Lower leg skin (tissue), 3 donors: ENCODE measurements at regions not wholly inside any gene's neighbourhood (a gene's known extent, or its start where the extent isn't known, plus 50 kb on each side); places are given as distances from the start of the nearest gene placed in this dataset.
"Not testable (repeated sequence)": the region's sequence is repeated elsewhere in the genome, so short reads cannot be mapped to it uniquely, and the experiment has no call there.

Experiments used
- CTCF ChIP-seq, 3 donors: fragments of 450-650 bp; IDR thresholded peaks; one replicate each; pipeline ENCODE4 v1.5.1; 2016; ENCODE audit warnings: antibody characterized with exemption in 3 of 3, mild to moderate bottlenecking in 3 of 3, moderate library complexity in 2 of 3
- POLR2A ChIP-seq, 2 donors: fragments of 450-650 bp; IDR thresholded peaks; one replicate each; pipeline ENCODE4 v1.6.1; 2016 to 2017; ENCODE audit warnings: antibody characterized with exemption in 2 of 2, mild to moderate bottlenecking in 1 of 2, moderate library complexity in 1 of 2

- TF ChIP-seq CTCF, POLR2A (IDR thresholded peaks at IDR 0.05): not testable (repeated sequence)
Observed at GRCh38 chr9:40111571-40111970, 756.1 kb downstream of the SPATA31A1 start.
